B cell (primary cell): ENCODE measurements at regions not wholly inside any gene's neighbourhood (a gene's known extent, or its start where the extent isn't known, plus 50 kb on each side); places are given as distances from the start of the nearest gene placed in this dataset.

ENCODE experiments used
- ATAC-seq: fragments of 200-7000 bp; cut with Tn5 transposase; one replicate; pipeline ENCODE4 v1.10.0; 2021; ENCODE audit warnings: low read depth, mild to moderate bottlenecking, moderate number of reproducible peaks, moderate library complexity
- CTCF ChIA-PET: fragments of 350-600 bp; sonication (Branson Sonifier 250); formaldehyde crosslinking; loops from one replicate; lab custom pipeline; 2021; ENCODE audit warnings: antibody characterized with exemption, inconsistent platforms; lab: Charles Lee
- POLR2A ChIA-PET: fragments of 350-600 bp; sonication (Branson Sonifier 250); formaldehyde crosslinking; loops from one replicate; lab custom pipeline; 2021; ENCODE audit warnings: antibody characterized with exemption; lab: Charles Lee
- DNase-seq: peaks from one replicate; pipeline ENCODE4 v3.0.0; 2013
- H2AFZ ChIP-seq: 2 replicates; pipeline ENCODE4 v1.6.1; 2012; ENCODE audit warnings: mild to moderate bottlenecking, low read depth, low read length; ENCODE audit not compliant: insufficient read depth, poor library complexity, severe bottlenecking
- H3K27ac ChIP-seq, 2 donors: 1 replicate in 1 of 2; 2 replicates in 1 of 2; pipeline ENCODE4 v1.5.1; 2012 to 2013; ENCODE audit warnings: low read length in 2 of 2, mild to moderate bottlenecking in 2 of 2, moderate library complexity in 1 of 2
- H3K27me3 ChIP-seq, 4 experiments: fragments of 200-600 bp in 1 of 4; sonication (generic) in 1 of 4; replicated peaks in 1 of 4; 1 replicate in 2 of 4; 2 replicates in 2 of 4; pipeline versions ENCODE4 v1.6.1 to v1.7.0; 2013 to 2016; ENCODE audit warnings: low read length in 3 of 4, mild to moderate bottlenecking in 2 of 4, mixed read lengths in 1 of 4, moderate library complexity in 1 of 4; ENCODE audit not compliant: insufficient read depth in 4 of 4, control insufficient read depth in 3 of 4; ENCODE audit errors: control extremely low read depth in 1 of 4
- H3K36me3 ChIP-seq, 2 experiments: replicated peaks in 1 of 2; 1 replicate in 1 of 2; 2 replicates in 1 of 2; pipeline versions ENCODE4 v1.6.1 to v1.7.1; 2013; ENCODE audit warnings: low read length in 1 of 2; ENCODE audit not compliant: insufficient read depth in 2 of 2, control insufficient read depth in 1 of 2; ENCODE audit errors: control extremely low read depth in 1 of 2, extremely low read depth in 1 of 2
- H3K4me1 ChIP-seq, 2 donors: fragments of 200-600 bp in 1 of 2; sonication (generic) in 1 of 2; 1 replicate in 1 of 2; 2 replicates in 1 of 2; pipeline versions ENCODE4 v1.5.1 to v1.6.1; 2013 to 2017; ENCODE audit warnings: low read length in 2 of 2; ENCODE audit not compliant: control insufficient read depth in 2 of 2, insufficient read depth in 2 of 2
- H3K4me2 ChIP-seq: replicated peaks from 2 replicates; pipeline ENCODE3; 2012; ENCODE audit warnings: mild to moderate bottlenecking, low read depth, low read length; ENCODE audit not compliant: poor library complexity, severe bottlenecking
- H3K4me3 ChIP-seq, 5 experiments: fragments of 200-600 bp in 1 of 5; sonication (generic) in 1 of 5; 1 replicate in 3 of 5; 2 replicates in 2 of 5; pipeline versions ENCODE4 v1.5.1 to v1.7.0; 2011 to 2016; ENCODE audit warnings: low read length in 4 of 5, mild to moderate bottlenecking in 4 of 5, low read depth in 2 of 5, control low read depth in 1 of 5, moderate library complexity in 1 of 5; ENCODE audit not compliant: insufficient read depth in 1 of 5; ENCODE audit errors: control extremely low read depth in 1 of 5, extremely low read depth in 1 of 5
- H3K79me2 ChIP-seq: fragments of 200-600 bp; sonication (generic); one replicate; pipeline ENCODE4 v1.6.0; 2016; ENCODE audit warnings: low read length; ENCODE audit not compliant: control insufficient read depth, insufficient read depth
- H3K9ac ChIP-seq: fragments of 200-600 bp; sonication (generic); 2 replicates; pipeline ENCODE4 v1.6.1; 2017; ENCODE audit warnings: mild to moderate bottlenecking, low read length, moderate library complexity
- H3K9me3 ChIP-seq, 3 donors: one replicate each; pipeline versions ENCODE4 v1.6.1 to v1.7.1; 2013; ENCODE audit warnings: low read length in 2 of 3; ENCODE audit not compliant: control insufficient read depth in 2 of 3, insufficient read depth in 1 of 3; ENCODE audit errors: control extremely low read depth in 1 of 3
- H4K20me1 ChIP-seq: 2 replicates; pipeline ENCODE4 v1.6.0; 2012; ENCODE audit warnings: mild to moderate bottlenecking, low read length; ENCODE audit not compliant: insufficient read depth, control insufficient read depth, poor library complexity, severe bottlenecking
- H3K27ac Mint-ChIP-seq: one replicate; pipeline ENCODE4 v1.8.0; 2021; ENCODE audit warnings: mixed read lengths
- H3K27me3 Mint-ChIP-seq: one replicate; pipeline ENCODE4 v1.8.0; 2021; ENCODE audit warnings: mixed read lengths
- H3K4me1 Mint-ChIP-seq: one replicate; pipeline ENCODE4 v1.8.0; 2021; ENCODE audit warnings: mixed read lengths
- H3K4me3 Mint-ChIP-seq: one replicate; pipeline ENCODE4 v1.8.0; 2021; ENCODE audit warnings: mixed read lengths
- H3K9me3 Mint-ChIP-seq: one replicate; pipeline ENCODE4 v1.8.0; 2022; ENCODE audit warnings: mixed read lengths; ENCODE audit not compliant: insufficient read depth
- EZH2 ChIP-seq: IDR thresholded peaks from 2 replicates; pipeline ENCODE4 v1.6.1; 2012; ENCODE audit warnings: borderline replicate concordance, low read depth, mild to moderate bottlenecking, moderate library complexity, low read length; ENCODE audit not compliant: insufficient read depth, poor library complexity, severe bottlenecking
- whole genome bisulfite sequencing: methylation state at CpG from one replicate; pipeline ENCODE4 v1.1.5; 2013; ENCODE audit warnings: missing lambda C conversion rate; ENCODE audit not compliant: insufficient coverage; 5-methylcytosine and 5-hydroxymethylcytosine counted together
- intact Hi-C: fragments of 100-400 bp; cut with micrococcal nuclease; formaldehyde crosslinking; loops from one replicate; pipeline ENCODE4 v1.10.0; 2022
- TF ChIP-seq, protein P1 (sequence below): fragments of 200-600 bp; IDR thresholded peaks from one replicate; pipeline ENCODE4 v1.8.0; 2022; ENCODE audit warnings: antibody characterized with exemption, mild to moderate bottlenecking

- no peak overlapping the region for H3K4me2 ChIP-seq
- no peaks in the 10 kb centered on the region for H3K27me3 ChIP-seq
- Mint-ChIP-seq H3K4me3 (no peak overlapping the region), H3K9me3 (peaks cover 5% of the 10 kb centered on the region), H3K27me3 (peaks cover 6% of the 10 kb centered on the region), H3K4me1 (no peaks in the 10 kb centered on the region), H3K27ac (no peak overlapping the region)
- no peaks in the 10 kb centered on the region for H3K9me3 ChIP-seq
- H3K79me2 ChIP-seq: no peaks in the 10 kb centered on the region
- H3K27ac ChIP-seq: no peak overlapping the region
- 73% methylated on average over 1 of the region's 4 CpGs for WGBS
- no peaks in the 10 kb centered on the region for H3K4me1 ChIP-seq
- ATAC-seq (no peak), DNase-seq (no peak)
- no peaks in the 10 kb centered on the region for H3K36me3 ChIP-seq
- ChIA-PET CTCF (no interaction called here), POLR2A (no interaction called here)
- H3K4me3 ChIP-seq: no peak overlapping the region
- no peak for TF ChIP-seq EZH2
- TF ChIP-seq, protein P1, sequence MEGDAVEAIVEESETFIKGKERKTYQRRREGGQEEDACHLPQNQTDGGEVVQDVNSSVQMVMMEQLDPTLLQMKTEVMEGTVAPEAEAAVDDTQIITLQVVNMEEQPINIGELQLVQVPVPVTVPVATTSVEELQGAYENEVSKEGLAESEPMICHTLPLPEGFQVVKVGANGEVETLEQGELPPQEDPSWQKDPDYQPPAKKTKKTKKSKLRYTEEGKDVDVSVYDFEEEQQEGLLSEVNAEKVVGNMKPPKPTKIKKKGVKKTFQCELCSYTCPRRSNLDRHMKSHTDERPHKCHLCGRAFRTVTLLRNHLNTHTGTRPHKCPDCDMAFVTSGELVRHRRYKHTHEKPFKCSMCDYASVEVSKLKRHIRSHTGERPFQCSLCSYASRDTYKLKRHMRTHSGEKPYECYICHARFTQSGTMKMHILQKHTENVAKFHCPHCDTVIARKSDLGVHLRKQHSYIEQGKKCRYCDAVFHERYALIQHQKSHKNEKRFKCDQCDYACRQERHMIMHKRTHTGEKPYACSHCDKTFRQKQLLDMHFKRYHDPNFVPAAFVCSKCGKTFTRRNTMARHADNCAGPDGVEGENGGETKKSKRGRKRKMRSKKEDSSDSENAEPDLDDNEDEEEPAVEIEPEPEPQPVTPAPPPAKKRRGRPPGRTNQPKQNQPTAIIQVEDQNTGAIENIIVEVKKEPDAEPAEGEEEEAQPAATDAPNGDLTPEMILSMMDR: no peak
- intact Hi-C loops: no loop called here
- no peaks in the 10 kb centered on the region for H4K20me1 ChIP-seq
- no peak overlapping the region for H3K9ac ChIP-seq
- no peak overlapping the region for H2AFZ ChIP-seq
These were observed 98.6 kb upstream of the PLD5 start for GRCh38 chr1:242623119-242623518.

DNA sequence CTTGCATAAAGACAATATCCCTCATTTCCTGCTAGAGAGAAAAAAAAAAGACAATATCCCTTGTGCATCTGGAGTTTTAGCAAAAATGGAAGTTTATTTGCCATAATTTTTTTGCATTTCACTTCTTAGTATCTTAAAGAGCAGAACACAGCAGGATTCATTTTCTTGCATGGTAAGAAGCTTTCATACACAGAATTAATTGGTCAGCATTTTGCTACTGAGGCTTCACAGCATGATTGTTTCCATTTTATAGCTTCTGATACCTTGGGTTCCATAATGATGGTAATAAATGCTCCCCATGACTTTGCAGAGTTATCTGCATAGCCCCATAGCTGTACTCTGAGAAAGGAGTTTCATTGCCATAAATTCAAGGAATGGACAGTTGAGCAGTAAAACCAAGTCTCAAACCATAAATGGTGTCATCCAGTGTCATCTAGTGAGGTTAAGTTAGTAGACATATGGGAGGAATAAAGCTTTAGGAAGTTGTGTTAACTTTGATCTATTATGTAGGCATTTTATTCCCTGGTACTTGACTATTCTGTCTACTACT lies 88.8 kb upstream of the PLD5 start:
- H3K27me3 Mint-ChIP-seq: peaks cover 12% of the 10 kb centered on the region
- intact Hi-C loops: no loop called here
- no peak for TF ChIP-seq EZH2
- TF ChIP-seq, protein P1: no peak

More for the DNA sequence above, 88.8 kb upstream of the PLD5 start:
- Histone ChIP-seq H2AFZ (no peak overlapping the region), H3K36me3 (no peaks in the 10 kb centered on the region), H3K27me3 (peaks cover 0 to 5% (median 0%) of the 10 kb centered on the region in 4 experiments), H3K4me3 (no peak overlapping the region), H3K4me1 (no peaks in the 10 kb centered on the region), H3K9me3 (no peaks in the 10 kb centered on the region), H3K79me2 (no peaks in the 10 kb centered on the region), H3K9ac (no peak overlapping the region), H3K4me2 (no peak overlapping the region), H4K20me1 (no peaks in the 10 kb centered on the region), H3K27ac (no peak overlapping the region)
- ATAC-seq: no peak
- ChIA-PET CTCF (no interaction called here), POLR2A (no interaction called here)
- Mint-ChIP-seq H3K4me1 (no peaks in the 10 kb centered on the region), H3K9me3 (peaks cover 2% of the 10 kb centered on the region), H3K27ac (no peak overlapping the region), H3K4me3 (no peak overlapping the region)
- no peak for DNase-seq
